ENCODE measurements at regions not wholly inside any gene's neighbourhood (a gene's known extent, or its start where the extent isn't known, plus 50 kb on each side); places are given as distances from the start of the nearest gene placed in this dataset.

DNA sequence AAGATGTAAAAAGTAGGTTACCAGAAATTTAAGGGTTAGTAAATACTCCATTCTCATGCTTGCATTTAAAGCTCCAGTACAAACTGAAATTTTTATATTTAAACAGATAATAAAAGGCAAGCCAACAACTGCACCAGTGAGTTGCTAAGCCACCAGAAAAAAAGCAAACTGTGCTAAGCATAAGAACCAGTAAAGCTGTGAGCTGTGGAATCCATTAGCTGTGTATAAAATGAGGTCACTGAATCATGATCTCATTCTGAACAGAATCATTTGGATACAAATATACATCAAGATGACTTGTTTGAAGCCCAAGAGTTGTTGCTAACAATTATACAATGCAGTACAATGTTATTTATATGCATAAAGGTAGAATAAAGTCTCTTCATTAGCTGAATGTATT is 1312.2 kb downstream of the SI start:
- Histone ChIP-seq H2BK120ac (ENCODE audit: low read depth, low read length, poor library complexity, severe bottlenecking) (no peak overlapping the region), H4K20me1 (ENCODE audit: control insufficient read depth, insufficient read depth, insufficient read length) (no peaks in the 10 kb centered on the region), H4K5ac (ENCODE audit: insufficient read length, low read depth, low read length) (no peak overlapping the region), H3T11ph (ENCODE audit: low read length) (no peak overlapping the region), H3K79me1 (ENCODE audit: insufficient read depth, low read depth, low read length, poor library complexity, severe bottlenecking) (no peaks in the 10 kb centered on the region), H2AFZ (ENCODE audit: low read length) (no peak overlapping the region), H3K4me2 (ENCODE audit: insufficient read depth, insufficient read length, low read length) (no peak overlapping the region), H3K4me1 (ENCODE audit: insufficient read depth, low read length) (no peaks in the 10 kb centered on the region), H3K56ac (ENCODE audit: insufficient read length, low read depth, low read length) (no peak overlapping the region), H3K9ac (ENCODE audit: extremely low read depth, insufficient read length, low read length) (no peak overlapping the region), H4K8ac (replicated peaks; ENCODE audit: insufficient read length, low read depth, low read length) (no peak overlapping the region), H3K4ac (ENCODE audit: low read depth, low read length) (no peak overlapping the region), H3K18ac (ENCODE audit: insufficient read length, low read depth, low read length) (no peak overlapping the region), H2BK15ac (ENCODE audit: low read depth, low read length) (no peak overlapping the region), H2AK5ac (ENCODE audit: insufficient read length, low read length) (no peak overlapping the region), H3K14ac (ENCODE audit: insufficient read depth, low read length) (no peak overlapping the region), H3K79me2 (ENCODE audit: insufficient read depth, low read length) (no peaks in the 10 kb centered on the region), H3K9me3 (ENCODE audit: control insufficient read depth, low read depth, low read length) (no peaks in the 10 kb centered on the region), H3K23ac (ENCODE audit: insufficient read length, low read depth, low read length) (no peak overlapping the region), H2BK5ac (ENCODE audit: insufficient read length, low read length) (no peak overlapping the region), H3K27ac (ENCODE audit: insufficient read length, low read depth, low read length) (no peak overlapping the region), H3K27me3 (ENCODE audit: insufficient read depth, low read length) (no peaks in the 10 kb centered on the region), H3K23me2 (ENCODE audit: insufficient read length, low read depth, low read length, poor library complexity, severe bottlenecking) (no peaks in the 10 kb centered on the region), H2BK20ac (ENCODE audit: low read depth, low read length, poor library complexity, severe bottlenecking) (no peak overlapping the region), H4K91ac (ENCODE audit: insufficient read length, low read depth, low read length) (no peak overlapping the region), H2BK12ac (ENCODE audit: insufficient read length, low read depth, low read length) (no peak overlapping the region)
- no peak for DNase-seq
- Mint-ChIP-seq H3K36me3 (ENCODE audit: insufficient read depth in 1 of 3, low read depth in 3 of 3) (peaks cover 0 to 3% (median 0%) of the 10 kb centered on the region in 3 experiments; a peak in 1 of 7 replicates), H3K27me3 (ENCODE audit: low read depth) (no peaks in the 10 kb centered on the region), H3K27ac (no peak overlapping the region), H3K4me3 (no peak overlapping the region), H3K4me1 (no peaks in the 10 kb centered on the region), H3K9me3 (peaks cover 0 to 2% of the 10 kb centered on the region in 2 experiments; a peak in 4 of 5 replicates)
- TF ChIP-seq, protein P1, sequence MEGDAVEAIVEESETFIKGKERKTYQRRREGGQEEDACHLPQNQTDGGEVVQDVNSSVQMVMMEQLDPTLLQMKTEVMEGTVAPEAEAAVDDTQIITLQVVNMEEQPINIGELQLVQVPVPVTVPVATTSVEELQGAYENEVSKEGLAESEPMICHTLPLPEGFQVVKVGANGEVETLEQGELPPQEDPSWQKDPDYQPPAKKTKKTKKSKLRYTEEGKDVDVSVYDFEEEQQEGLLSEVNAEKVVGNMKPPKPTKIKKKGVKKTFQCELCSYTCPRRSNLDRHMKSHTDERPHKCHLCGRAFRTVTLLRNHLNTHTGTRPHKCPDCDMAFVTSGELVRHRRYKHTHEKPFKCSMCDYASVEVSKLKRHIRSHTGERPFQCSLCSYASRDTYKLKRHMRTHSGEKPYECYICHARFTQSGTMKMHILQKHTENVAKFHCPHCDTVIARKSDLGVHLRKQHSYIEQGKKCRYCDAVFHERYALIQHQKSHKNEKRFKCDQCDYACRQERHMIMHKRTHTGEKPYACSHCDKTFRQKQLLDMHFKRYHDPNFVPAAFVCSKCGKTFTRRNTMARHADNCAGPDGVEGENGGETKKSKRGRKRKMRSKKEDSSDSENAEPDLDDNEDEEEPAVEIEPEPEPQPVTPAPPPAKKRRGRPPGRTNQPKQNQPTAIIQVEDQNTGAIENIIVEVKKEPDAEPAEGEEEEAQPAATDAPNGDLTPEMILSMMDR (conservative IDR thresholded peaks at IDR 0.05): no peak
